Spleen (tissue), 7 donors: ENCODE measurements at regions not wholly inside any gene's neighbourhood (a gene's known extent, or its start where the extent isn't known, plus 50 kb on each side); places are given as distances from the start of the nearest gene placed in this dataset.

ENCODE experiments used
- POLR2A ChIP-seq, 3 donors: fragments of 450-650 bp; IDR thresholded peaks; one replicate each; pipeline ENCODE4 v1.5.1; 2017; ENCODE audit warnings: antibody characterized with exemption in 3 of 3, mild to moderate bottlenecking in 1 of 3
- POLR2AphosphoS5 ChIP-seq, 3 donors: sonication (generic); formaldehyde crosslinking; IDR thresholded peaks; one replicate each; pipeline ENCODE4 v1.5.1; 2017; ENCODE audit warnings: antibody characterized with exemption in 3 of 3
- TF ChIP-seq, protein P1 (sequence below), 11 experiments: fragments of 200-600 bp in 7 of 11; fragments of 450-650 bp in 4 of 11; sonication (generic) in 4 of 11; IDR thresholded peaks in 8 of 11; conservative IDR thresholded peaks in 3 of 11; 1 replicate in 7 of 11; 2 replicates in 4 of 11; pipeline versions ENCODE4 v1.4.0 to v1.8.0; 2016 to 2021; ENCODE audit warnings: antibody characterized with exemption in 11 of 11, inconsistent platforms in 4 of 11, mild to moderate bottlenecking in 1 of 11
- donor health status: DM: no; HTN: no; CAD: no; lungs with moderate emphysema.
- donor health status: DM: no; HTN: no; CAD: no.
- donor health status: DM: no; HTN: no; CAD: no.

- TF ChIP-seq POLR2A (IDR thresholded peaks at IDR 0.05) (no peak), POLR2AphosphoS5 (IDR thresholded peaks at IDR 0.05) (no peak)
- TF ChIP-seq, protein P1, sequence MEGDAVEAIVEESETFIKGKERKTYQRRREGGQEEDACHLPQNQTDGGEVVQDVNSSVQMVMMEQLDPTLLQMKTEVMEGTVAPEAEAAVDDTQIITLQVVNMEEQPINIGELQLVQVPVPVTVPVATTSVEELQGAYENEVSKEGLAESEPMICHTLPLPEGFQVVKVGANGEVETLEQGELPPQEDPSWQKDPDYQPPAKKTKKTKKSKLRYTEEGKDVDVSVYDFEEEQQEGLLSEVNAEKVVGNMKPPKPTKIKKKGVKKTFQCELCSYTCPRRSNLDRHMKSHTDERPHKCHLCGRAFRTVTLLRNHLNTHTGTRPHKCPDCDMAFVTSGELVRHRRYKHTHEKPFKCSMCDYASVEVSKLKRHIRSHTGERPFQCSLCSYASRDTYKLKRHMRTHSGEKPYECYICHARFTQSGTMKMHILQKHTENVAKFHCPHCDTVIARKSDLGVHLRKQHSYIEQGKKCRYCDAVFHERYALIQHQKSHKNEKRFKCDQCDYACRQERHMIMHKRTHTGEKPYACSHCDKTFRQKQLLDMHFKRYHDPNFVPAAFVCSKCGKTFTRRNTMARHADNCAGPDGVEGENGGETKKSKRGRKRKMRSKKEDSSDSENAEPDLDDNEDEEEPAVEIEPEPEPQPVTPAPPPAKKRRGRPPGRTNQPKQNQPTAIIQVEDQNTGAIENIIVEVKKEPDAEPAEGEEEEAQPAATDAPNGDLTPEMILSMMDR (IDR thresholded peaks at IDR 0.05 in 8 of 11, conservative IDR thresholded peaks at IDR 0.05 in 3 of 11): no peak
Measured at GRCh38 chr9:118635416-118635815, 733.8 kb downstream of the BRINP1 start.
